DOHH2 (cell line): ENCODE measurements at regions not wholly inside any gene's neighbourhood (a gene's known extent, or its start where the extent isn't known, plus 50 kb on each side); places are given as distances from the start of the nearest gene placed in this dataset.

ENCODE experiments used
- H3F3A ChIP-seq: fragments of 200-600 bp; sonication (generic), shearing (Covaris generic); 2 replicates; pipeline ENCODE4 v1.6.0; 2016; ENCODE audit warnings: antibody characterized with exemption, mild to moderate bottlenecking; ENCODE audit not compliant: control insufficient read depth, insufficient read depth
- H3K27ac ChIP-seq: fragments of 200-600 bp; sonication (generic); 2 replicates; pipeline ENCODE4 v1.5.1; 2014; ENCODE audit warnings: low read depth, mild to moderate bottlenecking, low read length, moderate library complexity
- H3K27me3 ChIP-seq: fragments of 200-600 bp; sonication (generic); 2 replicates; pipeline ENCODE4 v1.6.1; 2014; ENCODE audit warnings: mild to moderate bottlenecking, low read length, mixed read lengths; ENCODE audit not compliant: control insufficient read depth
- H3K36me3 ChIP-seq: fragments of 200-600 bp; sonication (generic); 2 replicates; pipeline ENCODE4 v1.6.1; 2014; ENCODE audit warnings: mild to moderate bottlenecking, low read length, moderate library complexity, mixed read lengths; ENCODE audit not compliant: control insufficient read depth
- H3K4me1 ChIP-seq: fragments of 200-600 bp; sonication (generic); 2 replicates; pipeline ENCODE4 v1.6.1; 2014; ENCODE audit warnings: mild to moderate bottlenecking, low read length, mixed read lengths; ENCODE audit not compliant: control insufficient read depth
- H3K4me2 ChIP-seq: fragments of 200-600 bp; sonication (generic); 2 replicates; pipeline ENCODE4 v1.6.0; 2014; ENCODE audit warnings: mild to moderate bottlenecking, low read length, moderate library complexity
- H3K4me3 ChIP-seq: fragments of 200-600 bp; sonication (generic); 2 replicates; pipeline ENCODE4 v1.5.1; 2014; ENCODE audit warnings: mild to moderate bottlenecking, low read length, mixed read lengths
- H3K79me2 ChIP-seq: fragments of 200-600 bp; sonication (generic); 2 replicates; pipeline ENCODE4 v1.6.1; 2014; ENCODE audit warnings: mild to moderate bottlenecking, low read length, mixed read lengths; ENCODE audit not compliant: control insufficient read depth
- H3K9me2 ChIP-seq: fragments of 200-600 bp; sonication (generic); replicated peaks from 2 replicates; pipeline ENCODE4 v1.6.1; 2014; ENCODE audit warnings: mild to moderate bottlenecking, low read length, mixed read lengths; ENCODE audit not compliant: control insufficient read depth
- H3K9me3 ChIP-seq: fragments of 200-600 bp; sonication (generic); 2 replicates; pipeline ENCODE4 v1.6.1; 2014; ENCODE audit warnings: antibody characterized with exemption, low read length, mixed read lengths; ENCODE audit not compliant: control insufficient read depth, insufficient read depth
- H4K20me1 ChIP-seq: fragments of 200-600 bp; sonication (generic); 2 replicates; pipeline ENCODE4 v1.6.0; 2014; ENCODE audit warnings: low read depth, mild to moderate bottlenecking, antibody characterized with exemption, low read length, moderate library complexity; ENCODE audit not compliant: control insufficient read depth, insufficient read depth
- CTCF ChIP-seq: fragments of 200-600 bp; sonication (generic); IDR thresholded peaks from one replicate; pipeline ENCODE4 v1.5.1; 2014; ENCODE audit warnings: antibody characterized with exemption, mild to moderate bottlenecking, low read depth, low read length; ENCODE audit not compliant: poor library complexity, severe bottlenecking
- EZH2phosphoT487 ChIP-seq: fragments of 200-600 bp; sonication (generic); IDR thresholded peaks from 2 replicates; pipeline ENCODE4 v1.6.1; 2017; ENCODE audit warnings: borderline replicate concordance, mild to moderate bottlenecking, antibody characterized with exemption, low read length, moderate library complexity, mixed read lengths

- no peaks in the 10 kb centered on the region for H3K79me2 ChIP-seq
- H3K4me2 ChIP-seq: no peak overlapping the region
- H3K9me2 ChIP-seq: no peaks in the 10 kb centered on the region
- no peak for TF ChIP-seq CTCF
- TF ChIP-seq EZH2phosphoT487: no peak
- H3K27ac ChIP-seq: no peak overlapping the region
- no peaks in the 10 kb centered on the region for H3K36me3 ChIP-seq
- no peaks in the 10 kb centered on the region for H4K20me1 ChIP-seq
- H3K9me3 ChIP-seq: peaks cover 12% of the 10 kb centered on the region; the same call in 1 of the 2 replicates
- H3F3A ChIP-seq: no peaks in the 10 kb centered on the region
- no peak overlapping the region for H3K4me3 ChIP-seq
- H3K27me3 ChIP-seq: no peaks in the 10 kb centered on the region
- no peaks in the 10 kb centered on the region for H3K4me1 ChIP-seq
Observed at GRCh38 chr19:27846944-27847343, 1366.0 kb downstream of the UQCRFS1 start.

GRCh38 chr19:27844261-27844660 lies 1368.7 kb downstream of the UQCRFS1 start:
- H3K4me2 ChIP-seq: no peak overlapping the region
- no peaks in the 10 kb centered on the region for H3K27me3 ChIP-seq
- TF ChIP-seq EZH2phosphoT487 (no peak), CTCF (no peak)
- H3K4me1 ChIP-seq: no peaks in the 10 kb centered on the region
- no peaks in the 10 kb centered on the region for H3K9me2 ChIP-seq
- H3K36me3 ChIP-seq: no peaks in the 10 kb centered on the region
- no peaks in the 10 kb centered on the region for H3F3A ChIP-seq
- H3K9me3 ChIP-seq: no peaks in the 10 kb centered on the region; the same call in 1 of the 2 replicates
- no peaks in the 10 kb centered on the region for H4K20me1 ChIP-seq
- no peak overlapping the region for H3K4me3 ChIP-seq
- H3K27ac ChIP-seq: no peak overlapping the region
- no peaks in the 10 kb centered on the region for H3K79me2 ChIP-seq

- H3K27ac ChIP-seq: no peak overlapping the region
Observed at GRCh38 chr19:27843861-27844260, 1369.1 kb downstream of the UQCRFS1 start.

More at GRCh38 chr19:27843861-27844260, 1369.1 kb downstream of the UQCRFS1 start:
- Histone ChIP-seq H3F3A (no peaks in the 10 kb centered on the region), H3K36me3 (no peaks in the 10 kb centered on the region), H3K9me2 (no peaks in the 10 kb centered on the region), H3K27me3 (no peaks in the 10 kb centered on the region), H3K4me1 (no peaks in the 10 kb centered on the region), H3K4me2 (no peak overlapping the region), H3K9me3 (no peaks in the 10 kb centered on the region; the same call in 1 of the 2 replicates), H3K79me2 (no peaks in the 10 kb centered on the region), H3K4me3 (no peak overlapping the region), H4K20me1 (no peaks in the 10 kb centered on the region)
- TF ChIP-seq EZH2phosphoT487: no peak
- no peak for TF ChIP-seq CTCF
